HTR-8/SVneo (cell line): ENCODE measurements at regions not wholly inside any gene's neighbourhood (a gene's known extent, or its start where the extent isn't known, plus 50 kb on each side); places are given as distances from the start of the nearest gene placed in this dataset.
"Not testable (repeated sequence)": the region's sequence is repeated elsewhere in the genome, so short reads cannot be mapped to it uniquely, and the experiment has no call there.

Experiments
- DNase-seq: peaks from one replicate; pipeline ENCODE4 v3.0.0; 2011; ENCODE audit warnings: low spot score, mixed read lengths; ENCODE audit not compliant: insufficient read length
- FAIRE-seq: peaks from 2 replicates; lab custom pipeline; 2011; peaks lifted over from hg19 to GRCh38; lab: Jason Lieb, UNC

GRCh38 chr18:52200921-52201663, 138.9 kb upstream of the DCC start:
- DNase-seq: no peak
- no peak for FAIRE-seq

- DNase-seq (no peak), FAIRE-seq (no peak)
Measured at GRCh38 chr18:52208646-52209045, 131.4 kb upstream of the DCC start.

- no peak for DNase-seq
- no peak for FAIRE-seq
Measured at GRCh38 chr18:52216109-52216508, 123.9 kb upstream of the DCC start.

- FAIRE-seq (no peak), DNase-seq (no peak)
Measured at GRCh38 chr18:52216666-52217065, 123.3 kb upstream of the DCC start.

- DNase-seq (no peak), FAIRE-seq (no peak)
Measured at GRCh38 chr18:52219102-52219501, 120.9 kb upstream of the DCC start.

- no peak for DNase-seq
- no peak for FAIRE-seq
Measured at GRCh38 chr18:52220062-52220591, 119.9 kb upstream of the DCC start.

GRCh38 chr18:52222211-52222610, 117.8 kb upstream of the DCC start:
- no peak for FAIRE-seq

GRCh38 chr18:52227536-52227935, 112.5 kb upstream of the DCC start:
- FAIRE-seq (no peak), DNase-seq (no peak)

More at GRCh38 chr18:52222211-52222610, 117.8 kb upstream of the DCC start:
- no peak for DNase-seq

GRCh38 chr18:52228166-52228565, 111.8 kb upstream of the DCC start:
- no peak for FAIRE-seq
- no peak for DNase-seq

- DNase-seq: no peak
- FAIRE-seq: no peak
Measured at GRCh38 chr18:52236131-52236530, 103.9 kb upstream of the DCC start.

GRCh38 chr18:52237551-52237950, 102.4 kb upstream of the DCC start:
- FAIRE-seq: no peak
- no peak for DNase-seq

- DNase-seq: no peak
- no peak for FAIRE-seq
Measured at GRCh38 chr18:52242711-52243110, 97.3 kb upstream of the DCC start.

GRCh38 chr18:52244658-52245057, 95.3 kb upstream of the DCC start:
- DNase-seq: no peak
- FAIRE-seq: no peak

- no peak for FAIRE-seq
- no peak for DNase-seq
Measured at GRCh38 chr18:52254367-52254766, 85.6 kb upstream of the DCC start.

- FAIRE-seq: not testable (repeated sequence)
Measured at GRCh38 chr18:52257417-52257816, 82.6 kb upstream of the DCC start.

GRCh38 chr18:52275817-52276216, 64.2 kb upstream of the DCC start:
- FAIRE-seq: no peak

More at GRCh38 chr18:52257417-52257816, 82.6 kb upstream of the DCC start:
- not testable (repeated sequence) for DNase-seq

GRCh38 chr18:52277785-52278184, 62.2 kb upstream of the DCC start:
- no peak for DNase-seq
- no peak for FAIRE-seq

More at GRCh38 chr18:52275817-52276216, 64.2 kb upstream of the DCC start:
- no peak for DNase-seq

GRCh38 chr18:52278191-52278590, 61.8 kb upstream of the DCC start:
- no peak for FAIRE-seq
- DNase-seq: no peak

- DNase-seq: no peak
- no peak for FAIRE-seq
Measured at GRCh38 chr18:52280702-52281101, 59.3 kb upstream of the DCC start.

- no peak for FAIRE-seq
Measured at GRCh38 chr18:52283927-52284326, 56.1 kb upstream of the DCC start.

GRCh38 chr18:52286675-52287074, 53.3 kb upstream of the DCC start:
- no peak for FAIRE-seq

More at GRCh38 chr18:52283927-52284326, 56.1 kb upstream of the DCC start:
- DNase-seq: no peak

GRCh38 chr18:52287151-52287550, 52.8 kb upstream of the DCC start:
- DNase-seq (no peak), FAIRE-seq (no peak)

More at GRCh38 chr18:52286675-52287074, 53.3 kb upstream of the DCC start:
- DNase-seq: no peak
